HEK293T (cell line): ENCODE measurements at regions not wholly inside any gene's neighbourhood (a gene's known extent, or its start where the extent isn't known, plus 50 kb on each side); places are given as distances from the start of the nearest gene placed in this dataset.

Source experiments
- ELF4 ChIP-seq: fragments of 450-650 bp; IDR thresholded peaks from 2 replicates; pipeline ENCODE4 v1.6.1; 2017; ENCODE audit warnings: antibody characterized with exemption
- L3MBTL2 ChIP-seq: fragments of 450-650 bp; conservative IDR thresholded peaks from 2 replicates; pipeline ENCODE4 v1.6.1; 2016; ENCODE audit warnings: mild to moderate bottlenecking
- SP1 ChIP-seq: fragments of 450-650 bp; IDR thresholded peaks from 2 replicates; pipeline ENCODE4 v1.6.1; 2017

- TF ChIP-seq SP1 (no peak), L3MBTL2 (no peak), ELF4 (no peak)
Observed at GRCh38 chr18:33495278-33495677, 54.8 kb upstream of the CCDC178 start.
